HG02870 (cell line): ENCODE measurements at regions not wholly inside any gene's neighbourhood (a gene's known extent, or its start where the extent isn't known, plus 50 kb on each side); places are given as distances from the start of the nearest gene placed in this dataset.
"Not testable (repeated sequence)": the region's sequence is repeated elsewhere in the genome, so short reads cannot be mapped to it uniquely, and the experiment has no call there.

Source experiments
- ATAC-seq: cut with Tn5 transposase; IDR thresholded peaks from one replicate; pipeline ENCODE4 v1.9.1; 2021; ENCODE audit warnings: mild to moderate bottlenecking, moderate library complexity; ENCODE audit not compliant: unreplicated experiment

GRCh38 chr6:21769405-21769861 lies 175.9 kb downstream of the SOX4 start:
- no peak for ATAC-seq

GRCh38 chr6:21769968-21770367 lies 176.4 kb downstream of the SOX4 start:
- ATAC-seq, result no peak

- ATAC-seq, result no peak
Observed at GRCh38 chr6:21771626-21772320, 178.2 kb downstream of the SOX4 start.

GRCh38 chr6:21772477-21772876 lies 178.9 kb downstream of the SOX4 start:
- ATAC-seq, result no peak

GRCh38 chr6:21772884-21773575 lies 179.5 kb downstream of the SOX4 start:
- no peak for ATAC-seq

GRCh38 chr6:21773576-21773968 lies 180.0 kb downstream of the SOX4 start:
- ATAC-seq, result no peak

GRCh38 chr6:21777846-21778245 lies 184.3 kb downstream of the SOX4 start:
- no peak for ATAC-seq

- no peak for ATAC-seq
Observed at GRCh38 chr6:21780141-21780540, 186.6 kb downstream of the SOX4 start.

GRCh38 chr6:21780679-21781078 lies 187.1 kb downstream of the SOX4 start:
- ATAC-seq, result no peak

- no peak for ATAC-seq
Observed at GRCh38 chr6:21781128-21781527, 187.6 kb downstream of the SOX4 start.

GRCh38 chr6:21785164-21785563 lies 191.6 kb downstream of the SOX4 start:
- ATAC-seq, result no peak

- no peak for ATAC-seq
Observed at GRCh38 chr6:21791056-21791455, 197.5 kb downstream of the SOX4 start.

GRCh38 chr6:21791581-21791980 lies 198.0 kb downstream of the SOX4 start:
- ATAC-seq, result no peak

- ATAC-seq, result no peak
Observed at GRCh38 chr6:21792177-21792576, 198.6 kb downstream of the SOX4 start.

- not testable (repeated sequence) for ATAC-seq
Observed at GRCh38 chr6:21796979-21797378, 203.4 kb downstream of the SOX4 start.

GRCh38 chr6:21798468-21798867 lies 204.9 kb downstream of the SOX4 start:
- ATAC-seq, result no peak

GRCh38 chr6:21800330-21800729 lies 206.8 kb downstream of the SOX4 start:
- ATAC-seq, result no peak

GRCh38 chr6:21800948-21801438 lies 207.4 kb downstream of the SOX4 start:
- ATAC-seq, result no peak

- ATAC-seq, result no peak
Observed at GRCh38 chr6:21801446-21802174, 208.1 kb downstream of the SOX4 start.

- no peak for ATAC-seq
Observed at GRCh38 chr6:21802175-21802822, 208.7 kb downstream of the SOX4 start.

GRCh38 chr6:21804941-21805610 lies 211.5 kb downstream of the SOX4 start:
- ATAC-seq, result no peak
